Esophagus (tissue), 2 donors: ENCODE measurements at regions not wholly inside any gene's neighbourhood (a gene's known extent, or its start where the extent isn't known, plus 50 kb on each side); places are given as distances from the start of the nearest gene placed in this dataset.

Experiments
- H3K27ac ChIP-seq, 2 donors: one replicate each; pipeline ENCODE4 v1.5.1; 2013; ENCODE audit warnings: low read depth in 2 of 2, mild to moderate bottlenecking in 2 of 2, inconsistent platforms in 1 of 2, low read length in 1 of 2, moderate library complexity in 1 of 2
- H3K27me3 ChIP-seq, 2 donors: one replicate each; pipeline ENCODE4 v1.6.1; 2013; ENCODE audit warnings: low read length in 2 of 2, control low read depth in 1 of 2, mild to moderate bottlenecking in 1 of 2; ENCODE audit not compliant: insufficient read depth in 2 of 2, control insufficient read depth in 1 of 2
- H3K36me3 ChIP-seq, 2 donors: one replicate each; pipeline ENCODE4 v1.6.1; 2013; ENCODE audit warnings: low read length in 1 of 2; ENCODE audit not compliant: control insufficient read depth in 2 of 2, insufficient read depth in 2 of 2
- H3K4me1 ChIP-seq, 2 donors: one replicate each; pipeline ENCODE4 v1.6.1; 2013; ENCODE audit warnings: low read length in 1 of 2; ENCODE audit not compliant: control insufficient read depth in 2 of 2, insufficient read depth in 2 of 2
- H3K4me3 ChIP-seq, 2 donors: one replicate each; pipeline ENCODE4 v1.5.1; 2013; ENCODE audit warnings: low read length in 2 of 2, mild to moderate bottlenecking in 2 of 2, low read depth in 1 of 2, moderate library complexity in 1 of 2
- H3K9me3 ChIP-seq, 2 donors: one replicate each; pipeline ENCODE4 v1.6.1; 2013; ENCODE audit warnings: mild to moderate bottlenecking in 2 of 2, low read depth in 1 of 2, low read length in 1 of 2, moderate library complexity in 1 of 2; ENCODE audit not compliant: control insufficient read depth in 2 of 2, insufficient read depth in 1 of 2
- WGBS, 2 donors: extraction: QIAGEN DNeasy Blood & Tissue Kit; methylation state at CpG; one replicate each; pipeline ENCODE4 v1.1.7; 2013; 5-methylcytosine and 5-hydroxymethylcytosine counted together
- donor health status: healthy with polysubstance abuse.
- donor health status: Bipolar disorder and iron deficiency.

GRCh38 chr20:60512443-60512842, 554.2 kb downstream of the CDH26 start:
- Histone ChIP-seq H3K4me3 (no peak overlapping the region), H3K36me3 (no peaks in the 10 kb centered on the region), H3K4me1 (no peaks in the 10 kb centered on the region), H3K27me3 (no peaks in the 10 kb centered on the region), H3K9me3 (no peaks in the 10 kb centered on the region), H3K27ac (no peak overlapping the region)
- 67 to 73% methylated on average over 4 of the region's 4 CpGs for WGBS, 2 donors

GRCh38 chr20:60513141-60513540, 554.9 kb downstream of the CDH26 start:
- Histone ChIP-seq H3K27ac (no peak overlapping the region), H3K4me3 (no peak overlapping the region), H3K4me1 (no peaks in the 10 kb centered on the region), H3K9me3 (no peaks in the 10 kb centered on the region), H3K36me3 (no peaks in the 10 kb centered on the region), H3K27me3 (no peaks in the 10 kb centered on the region)
- 65 to 69% methylated on average over 3 of the region's 3 CpGs for WGBS, 2 donors

DNA sequence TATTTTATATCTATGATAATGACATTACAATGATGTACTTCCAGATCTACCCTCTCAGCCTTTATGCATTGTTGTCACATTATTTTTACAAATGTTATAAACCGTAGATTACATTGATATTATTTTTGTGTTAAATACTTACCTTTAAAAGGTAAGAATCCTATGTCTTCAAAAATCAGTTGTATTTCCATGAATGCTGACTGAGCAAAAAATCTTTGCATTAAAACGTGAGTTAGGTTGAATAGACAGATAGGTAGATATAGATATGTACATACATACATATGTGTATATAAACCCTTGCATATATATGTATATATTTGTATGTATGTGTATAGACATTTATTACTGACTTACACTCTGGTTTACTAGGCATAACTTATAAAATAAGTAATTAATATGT, 558.2 kb downstream of the CDH26 start:
- Histone ChIP-seq H3K36me3 (no peaks in the 10 kb centered on the region), H3K27ac (no peak overlapping the region), H3K4me3 (no peak overlapping the region), H3K4me1 (no peaks in the 10 kb centered on the region), H3K27me3 (no peaks in the 10 kb centered on the region), H3K9me3 (no peaks in the 10 kb centered on the region)
- 75 to 79% methylated on average over 2 of the region's 2 CpGs for WGBS, 2 donors

- no peaks in the 10 kb centered on the region for H3K9me3 ChIP-seq
These were observed 559.8 kb downstream of the CDH26 start for GRCh38 chr20:60518022-60518421.

DNA sequence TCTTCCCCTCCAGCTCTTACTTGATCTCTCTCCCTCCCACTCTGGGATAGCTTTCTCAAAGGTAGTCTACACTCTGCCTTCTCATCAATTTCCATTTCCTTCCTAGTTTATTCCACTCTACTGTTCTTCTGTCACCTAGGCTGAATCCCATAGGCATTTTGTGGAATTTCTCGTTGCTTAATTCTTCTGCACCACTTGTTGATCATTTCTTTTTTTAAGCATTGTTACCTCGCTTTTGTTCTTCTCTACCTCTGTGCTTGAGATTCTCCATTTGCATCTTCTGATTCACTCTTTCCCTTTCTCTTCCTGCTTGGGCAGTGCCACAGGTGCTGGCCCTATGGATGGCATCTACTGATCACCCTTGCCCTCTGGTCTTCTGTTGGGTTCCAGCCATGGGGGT, 567.2 kb downstream of the CDH26 start:
- Histone ChIP-seq H3K4me3 (no peak overlapping the region), H3K9me3 (peaks cover 3 to 4% of the 10 kb centered on the region in 2 donors), H3K27me3 (no peaks in the 10 kb centered on the region), H3K36me3 (no peaks in the 10 kb centered on the region), H3K27ac (no peak overlapping the region), H3K4me1 (peaks cover 0 to 2% of the 10 kb centered on the region in 2 donors)
- WGBS, 2 donors = 85 to 90% methylated on average over 2 of the region's 2 CpGs

More at GRCh38 chr20:60518022-60518421, 559.8 kb downstream of the CDH26 start:
- no peaks in the 10 kb centered on the region for H3K36me3 ChIP-seq
- H3K27me3 ChIP-seq = no peaks in the 10 kb centered on the region
- no peak overlapping the region for H3K4me3 ChIP-seq
- WGBS, 2 donors = 60 to 68% methylated on average over 1 of the region's 1 CpG
- H3K27ac ChIP-seq = no peak overlapping the region
- no peaks in the 10 kb centered on the region for H3K4me1 ChIP-seq

- Histone ChIP-seq H3K36me3 (no peaks in the 10 kb centered on the region), H3K4me1 (peaks cover 0 to 2% of the 10 kb centered on the region in 2 donors), H3K4me3 (no peak overlapping the region), H3K27me3 (no peaks in the 10 kb centered on the region), H3K9me3 (peaks cover 3 to 4% of the 10 kb centered on the region in 2 donors), H3K27ac (no peak overlapping the region)
- 50 to 54% methylated on average over 7 of the region's 7 CpGs for WGBS, 2 donors
These were observed 569.4 kb downstream of the CDH26 start for GRCh38 chr20:60527656-60528055.

- no peak overlapping the region for H3K27ac ChIP-seq
- 72 to 81% methylated on average over 5 of the region's 5 CpGs for WGBS, 2 donors
- H3K27me3 ChIP-seq = no peaks in the 10 kb centered on the region
- H3K4me3 ChIP-seq = no peak overlapping the region
- H3K4me1 ChIP-seq = peaks cover 0 to 2% of the 10 kb centered on the region in 2 donors
- peaks cover 3 to 4% of the 10 kb centered on the region in 2 donors for H3K9me3 ChIP-seq
- no peaks in the 10 kb centered on the region for H3K36me3 ChIP-seq
These were observed 569.9 kb downstream of the CDH26 start for GRCh38 chr20:60528141-60528540.

DNA sequence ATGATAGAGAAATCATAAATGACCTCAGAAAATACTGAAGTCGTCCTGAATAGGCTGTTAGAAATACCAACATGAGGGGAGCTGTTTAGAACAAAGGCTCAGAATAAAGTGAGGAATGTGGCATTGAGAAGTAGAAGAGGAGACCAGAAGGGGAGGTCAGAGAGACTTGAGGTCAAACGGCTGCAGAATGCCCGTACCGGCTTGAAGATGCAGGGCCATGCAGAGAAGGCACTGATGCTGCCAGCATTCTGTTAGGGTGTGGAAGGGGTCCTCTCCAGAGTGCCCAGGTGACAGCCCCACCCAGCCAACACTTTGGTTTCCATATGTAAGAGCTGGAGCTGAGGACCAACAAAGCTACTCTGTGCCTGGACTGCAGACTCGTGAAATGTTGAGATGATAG, 570.9 kb downstream of the CDH26 start:
- Histone ChIP-seq H3K4me1 (peaks cover 0 to 2% of the 10 kb centered on the region in 2 donors), H3K27me3 (no peaks in the 10 kb centered on the region), H3K4me3 (no peak overlapping the region), H3K27ac (no peak overlapping the region), H3K9me3 (peaks cover 3 to 4% of the 10 kb centered on the region in 2 donors), H3K36me3 (no peaks in the 10 kb centered on the region)
- WGBS, 2 donors = 73 to 79% methylated on average over 5 of the region's 5 CpGs

GRCh38 chr20:60535211-60535610, 577.0 kb downstream of the CDH26 start:
- no peaks in the 10 kb centered on the region for H3K9me3 ChIP-seq
- H3K4me3 ChIP-seq = no peak overlapping the region
- no peaks in the 10 kb centered on the region for H3K36me3 ChIP-seq
- 56 to 59% methylated on average over 3 of the region's 3 CpGs for WGBS, 2 donors
- H3K27me3 ChIP-seq = no peaks in the 10 kb centered on the region
- H3K4me1 ChIP-seq = no peaks in the 10 kb centered on the region
- H3K27ac ChIP-seq = no peak overlapping the region

GRCh38 chr20:60540591-60540990, 582.4 kb downstream of the CDH26 start:
- Histone ChIP-seq H3K9me3 (no peaks in the 10 kb centered on the region), H3K27ac (no peak overlapping the region), H3K4me3 (no peak overlapping the region), H3K4me1 (no peaks in the 10 kb centered on the region), H3K36me3 (no peaks in the 10 kb centered on the region), H3K27me3 (no peaks in the 10 kb centered on the region)
- WGBS, 2 donors = 40 to 51% methylated on average over 3 of the region's 3 CpGs
